ENCODE measurements at regions not wholly inside any gene's neighbourhood (a gene's known extent, or its start where the extent isn't known, plus 50 kb on each side); places are given as distances from the start of the nearest gene placed in this dataset.

DNA sequence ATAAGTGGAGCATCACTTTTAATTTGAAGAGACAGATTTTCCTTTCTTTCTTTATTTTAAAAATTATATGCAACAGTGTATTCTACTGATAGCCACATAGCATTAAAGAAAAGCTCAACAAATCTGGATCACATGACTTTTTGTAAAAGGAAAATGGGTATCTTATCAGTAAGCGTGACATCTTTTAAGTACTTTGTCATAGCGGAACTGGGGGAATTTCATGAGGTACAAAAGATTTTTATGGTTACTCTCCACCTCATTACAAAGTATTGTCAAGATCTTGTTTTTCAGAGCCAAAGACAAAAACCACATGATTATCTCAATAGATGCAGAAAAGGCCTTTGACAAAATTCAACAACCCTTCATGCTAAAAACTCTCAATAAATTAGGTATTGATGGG, 219.6 kb upstream of the ZPLD1 start:
- Histone ChIP-seq H4K20me1 (ENCODE audit: insufficient read depth) (no peaks in the 10 kb centered on the region), H2AFZ (ENCODE audit: low read depth) (no peak overlapping the region), H3K27ac (no peak overlapping the region), H3K27me3 (ENCODE audit: insufficient read depth, low read depth) (no peaks in the 10 kb centered on the region), H3K4me3 (IDR thresholded peaks at IDR 0.05; ENCODE audit: insufficient read depth, low read depth, low read length) (no peak overlapping the region), H3K4me2 (no peak overlapping the region), H3K79me2 (ENCODE audit: insufficient read depth, low read depth) (no peaks in the 10 kb centered on the region), H3K4me1 (ENCODE audit: low read depth, poor library complexity, severe bottlenecking) (no peaks in the 10 kb centered on the region), H3K9ac (no peak overlapping the region), H3K36me3 (ENCODE audit: insufficient read depth) (no peaks in the 10 kb centered on the region)
- TF ChIP-seq, protein P1, sequence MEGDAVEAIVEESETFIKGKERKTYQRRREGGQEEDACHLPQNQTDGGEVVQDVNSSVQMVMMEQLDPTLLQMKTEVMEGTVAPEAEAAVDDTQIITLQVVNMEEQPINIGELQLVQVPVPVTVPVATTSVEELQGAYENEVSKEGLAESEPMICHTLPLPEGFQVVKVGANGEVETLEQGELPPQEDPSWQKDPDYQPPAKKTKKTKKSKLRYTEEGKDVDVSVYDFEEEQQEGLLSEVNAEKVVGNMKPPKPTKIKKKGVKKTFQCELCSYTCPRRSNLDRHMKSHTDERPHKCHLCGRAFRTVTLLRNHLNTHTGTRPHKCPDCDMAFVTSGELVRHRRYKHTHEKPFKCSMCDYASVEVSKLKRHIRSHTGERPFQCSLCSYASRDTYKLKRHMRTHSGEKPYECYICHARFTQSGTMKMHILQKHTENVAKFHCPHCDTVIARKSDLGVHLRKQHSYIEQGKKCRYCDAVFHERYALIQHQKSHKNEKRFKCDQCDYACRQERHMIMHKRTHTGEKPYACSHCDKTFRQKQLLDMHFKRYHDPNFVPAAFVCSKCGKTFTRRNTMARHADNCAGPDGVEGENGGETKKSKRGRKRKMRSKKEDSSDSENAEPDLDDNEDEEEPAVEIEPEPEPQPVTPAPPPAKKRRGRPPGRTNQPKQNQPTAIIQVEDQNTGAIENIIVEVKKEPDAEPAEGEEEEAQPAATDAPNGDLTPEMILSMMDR (conservative IDR thresholded peaks at IDR 0.05; ENCODE audit: low read depth, low read length): no peak

DNA sequence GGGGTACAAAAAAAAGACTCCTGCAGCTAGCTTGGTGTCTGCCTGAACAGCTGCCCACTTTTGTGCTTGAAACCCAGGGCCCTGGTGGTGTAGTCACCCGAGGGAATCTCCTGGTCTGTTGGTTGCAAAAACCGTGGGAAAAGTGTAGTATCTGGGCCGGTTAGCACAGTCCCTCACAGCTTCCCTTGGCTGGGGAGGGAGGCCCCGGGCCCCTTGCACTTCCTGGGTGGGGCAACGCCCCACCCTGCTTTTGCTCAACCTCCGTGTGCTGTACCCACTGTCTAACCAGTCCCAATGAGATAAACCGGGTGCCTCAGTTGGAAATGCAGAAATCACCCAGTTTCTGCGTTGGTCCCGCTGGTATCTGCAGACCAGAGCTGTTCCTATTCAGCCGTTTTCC, 211.7 kb upstream of the ZPLD1 start:
- TF ChIP-seq, protein P1 (conservative IDR thresholded peaks at IDR 0.05; ENCODE audit: low read depth, low read length): no peak
- no peak overlapping the region for H2AFZ ChIP-seq (ENCODE audit: low read depth)
- no peak overlapping the region for H3K27ac ChIP-seq
- H3K79me2 ChIP-seq (ENCODE audit: insufficient read depth, low read depth): no peaks in the 10 kb centered on the region
- H4K20me1 ChIP-seq (ENCODE audit: insufficient read depth): no peaks in the 10 kb centered on the region
- no peaks in the 10 kb centered on the region for H3K36me3 ChIP-seq (ENCODE audit: insufficient read depth)
- H3K4me3 ChIP-seq (IDR thresholded peaks at IDR 0.05; ENCODE audit: insufficient read depth, low read depth, low read length): no peak overlapping the region
- no peaks in the 10 kb centered on the region for H3K27me3 ChIP-seq (ENCODE audit: insufficient read depth, low read depth)
- H3K4me1 ChIP-seq (ENCODE audit: low read depth, poor library complexity, severe bottlenecking): no peaks in the 10 kb centered on the region
- H3K9ac ChIP-seq: no peak overlapping the region
- no peak overlapping the region for H3K4me2 ChIP-seq

DNA sequence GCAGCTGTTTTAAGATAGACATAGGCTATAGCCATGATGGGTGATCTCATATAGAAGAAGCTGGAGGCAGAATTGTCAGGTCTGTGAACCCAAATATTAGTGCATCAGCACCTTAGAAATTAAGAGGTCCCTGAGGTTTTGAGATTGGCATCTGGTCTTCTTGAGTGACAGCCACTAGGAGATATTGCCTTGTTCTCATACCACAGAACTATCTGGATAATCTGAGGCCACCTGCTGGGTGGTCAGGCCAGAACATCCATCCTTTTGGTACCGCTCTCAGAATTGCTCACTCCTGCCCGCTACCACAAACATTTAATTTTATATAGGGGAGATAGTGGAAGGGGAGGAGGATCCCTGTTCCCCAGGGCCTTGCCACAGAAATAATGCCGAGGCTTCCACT, 210.6 kb upstream of the ZPLD1 start:
- Histone ChIP-seq H3K36me3 (ENCODE audit: insufficient read depth) (no peaks in the 10 kb centered on the region), H4K20me1 (ENCODE audit: insufficient read depth) (no peaks in the 10 kb centered on the region), H3K4me2 (no peak overlapping the region), H2AFZ (ENCODE audit: low read depth) (no peak overlapping the region), H3K4me1 (ENCODE audit: low read depth, poor library complexity, severe bottlenecking) (peaks cover 4% of the 10 kb centered on the region), H3K27ac (no peak overlapping the region), H3K27me3 (ENCODE audit: insufficient read depth, low read depth) (no peaks in the 10 kb centered on the region), H3K9ac (no peak overlapping the region), H3K79me2 (ENCODE audit: insufficient read depth, low read depth) (no peaks in the 10 kb centered on the region), H3K4me3 (IDR thresholded peaks at IDR 0.05; ENCODE audit: insufficient read depth, low read depth, low read length) (no peak overlapping the region)
- TF ChIP-seq, protein P1 (conservative IDR thresholded peaks at IDR 0.05; ENCODE audit: low read depth, low read length): no peak

DNA sequence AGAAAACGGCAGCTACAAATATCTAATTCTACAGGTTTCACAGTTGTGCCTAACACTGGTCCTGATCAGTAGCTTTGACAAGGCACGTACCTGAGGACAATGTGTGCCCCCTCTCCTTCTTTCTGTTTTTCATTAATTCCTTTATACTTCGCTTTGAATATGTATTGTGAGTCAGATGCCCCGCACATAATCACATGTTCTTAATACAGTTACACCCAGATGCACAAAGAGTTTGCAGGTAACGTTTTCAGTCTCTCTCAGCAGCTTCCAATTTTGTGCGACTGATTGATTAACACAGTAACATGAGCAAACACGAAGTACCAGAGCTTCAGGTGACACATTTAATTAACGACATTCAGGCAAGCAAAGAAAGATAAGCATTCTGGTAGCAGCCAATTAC, 209.8 kb upstream of the ZPLD1 start:
- TF ChIP-seq, protein P1 (conservative IDR thresholded peaks at IDR 0.05; ENCODE audit: low read depth, low read length): no peak
- H3K9ac ChIP-seq: no peak overlapping the region
- H3K27ac ChIP-seq: no peak overlapping the region

More for the DNA sequence above, 209.8 kb upstream of the ZPLD1 start:
- no peak overlapping the region for H3K4me2 ChIP-seq
- peaks cover 13% of the 10 kb centered on the region for H3K4me1 ChIP-seq (ENCODE audit: low read depth, poor library complexity, severe bottlenecking)
- no peak overlapping the region for H2AFZ ChIP-seq (ENCODE audit: low read depth)
- H3K27me3 ChIP-seq (ENCODE audit: insufficient read depth, low read depth): no peaks in the 10 kb centered on the region
- H4K20me1 ChIP-seq (ENCODE audit: insufficient read depth): no peaks in the 10 kb centered on the region
- H3K4me3 ChIP-seq (IDR thresholded peaks at IDR 0.05; ENCODE audit: insufficient read depth, low read depth, low read length): no peak overlapping the region
- H3K36me3 ChIP-seq (ENCODE audit: insufficient read depth): no peaks in the 10 kb centered on the region
- no peaks in the 10 kb centered on the region for H3K79me2 ChIP-seq (ENCODE audit: insufficient read depth, low read depth)
